Activated CD4-positive, alpha-beta T cell treated with anti-CD3 and anti-CD28 coated beads, Interleukin-2, Interleukin-4, amounts not matched to agents 100 ng/mL and 50 ng/mL, durations not matched to agents 16 hours and 8 hours (primary cell): ENCODE measurements at regions not wholly inside any gene's neighbourhood (a gene's known extent, or its start where the extent isn't known, plus 50 kb on each side); places are given as distances from the start of the nearest gene placed in this dataset.

Experiments
- DNase-seq: peaks from one replicate; pipeline ENCODE4 v3.0.0-alpha.2; 2020; ENCODE audit warnings: low spot score

- no peak for DNase-seq
These were observed 133.2 kb upstream of the LRFN2 start for GRCh38 chr6:40720375-40720748.

- DNase-seq, result no peak
These were observed 132.7 kb upstream of the LRFN2 start for GRCh38 chr6:40719671-40720374.

- no peak for DNase-seq
These were observed 131.2 kb upstream of the LRFN2 start for GRCh38 chr6:40718401-40718800.

GRCh38 chr6:40717411-40718057 lies 130.4 kb upstream of the LRFN2 start:
- no peak for DNase-seq

GRCh38 chr6:40715570-40716403 lies 128.6 kb upstream of the LRFN2 start:
- no peak for DNase-seq

GRCh38 chr6:40714576-40715564 lies 127.7 kb upstream of the LRFN2 start:
- DNase-seq, result no peak

GRCh38 chr6:40714143-40714542 lies 127.0 kb upstream of the LRFN2 start:
- DNase-seq, result no peak

GRCh38 chr6:40713002-40713719 lies 126.0 kb upstream of the LRFN2 start:
- DNase-seq, result no peak

GRCh38 chr6:40710626-40711330 lies 123.6 kb upstream of the LRFN2 start:
- DNase-seq, result no peak

- no peak for DNase-seq
These were observed 120.9 kb upstream of the LRFN2 start for GRCh38 chr6:40708049-40708448.

- DNase-seq, result no peak
These were observed 119.0 kb upstream of the LRFN2 start for GRCh38 chr6:40706178-40706577.

GRCh38 chr6:40705354-40705753 lies 118.2 kb upstream of the LRFN2 start:
- DNase-seq, result no peak

- DNase-seq, result no peak
These were observed 114.3 kb upstream of the LRFN2 start for GRCh38 chr6:40701352-40702007.

GRCh38 chr6:40700006-40700580 lies 112.9 kb upstream of the LRFN2 start:
- DNase-seq, result no peak

- no peak for DNase-seq
These were observed 108.7 kb upstream of the LRFN2 start for GRCh38 chr6:40695750-40696415.

- no peak for DNase-seq
These were observed 108.0 kb upstream of the LRFN2 start for GRCh38 chr6:40695114-40695513.

- no peak for DNase-seq
These were observed 106.6 kb upstream of the LRFN2 start for GRCh38 chr6:40693768-40694167.

GRCh38 chr6:40692337-40692736 lies 105.2 kb upstream of the LRFN2 start:
- no peak for DNase-seq

- DNase-seq, result no peak
These were observed 102.0 kb upstream of the LRFN2 start for GRCh38 chr6:40689185-40689584.
